Esophagus muscularis mucosa (tissue), 4 donors: ENCODE measurements at regions not wholly inside any gene's neighbourhood (a gene's known extent, or its start where the extent isn't known, plus 50 kb on each side); places are given as distances from the start of the nearest gene placed in this dataset.
"Not testable (repeated sequence)": the region's sequence is repeated elsewhere in the genome, so short reads cannot be mapped to it uniquely, and the experiment has no call there.

Experiments
- DNase-seq: peaks from one replicate; pipeline ENCODE4 v3.0.0-alpha.2; 2017; ENCODE audit errors: extremely low spot score
- H3K27ac ChIP-seq, 4 donors: fragments of 200-600 bp; sonication (generic); replicated peaks in 1 of 4; 1 replicate in 3 of 4; 2 replicates in 1 of 4; pipeline ENCODE4 v1.5.1; 2016 to 2019; ENCODE audit warnings: mild to moderate bottlenecking in 1 of 4
- H3K27me3 ChIP-seq, 4 donors: fragments of 200-600 bp; sonication (generic); one replicate each; pipeline versions ENCODE4 v1.5.1 to v1.6.0; 2016 to 2019
- H3K36me3 ChIP-seq, 4 donors: fragments of 200-600 bp; sonication (generic); one replicate each; pipeline ENCODE4 v1.5.1; 2016 to 2019
- H3K4me1 ChIP-seq, 4 donors: fragments of 200-600 bp; sonication (generic); one replicate each; pipeline ENCODE4 v1.5.1; 2016 to 2019
- H3K4me3 ChIP-seq, 4 donors: fragments of 200-600 bp; sonication (generic); 1 replicate in 2 of 4; 2 replicates in 2 of 4; pipeline ENCODE4 v1.5.1; 2016 to 2019; ENCODE audit warnings: mild to moderate bottlenecking in 4 of 4, moderate library complexity in 1 of 4
- H3K9me3 ChIP-seq, 4 donors: fragments of 200-600 bp; sonication (generic); 1 replicate in 3 of 4; 2 replicates in 1 of 4; pipeline ENCODE4 v1.5.1; 2016 to 2019
- EP300 ChIP-seq: sonication (generic); formaldehyde crosslinking; IDR thresholded peaks from one replicate; pipeline ENCODE4 v1.6.1; 2017; ENCODE audit warnings: antibody characterized with exemption
- POLR2A ChIP-seq: fragments of 450-650 bp; IDR thresholded peaks from one replicate; pipeline ENCODE4 v1.6.1; 2017; ENCODE audit warnings: antibody characterized with exemption, moderate library complexity, mild to moderate bottlenecking, low read depth
- POLR2AphosphoS5 ChIP-seq, 2 donors: sonication (generic); formaldehyde crosslinking; IDR thresholded peaks; one replicate each; pipeline ENCODE4 v1.6.1; 2017; ENCODE audit warnings: antibody characterized with exemption in 2 of 2
- WGBS: methylation state at CpG from one replicate; pipeline ENCODE4 v1.1.5; 2018; 5-methylcytosine and 5-hydroxymethylcytosine counted together
- intact Hi-C: fragments of 100-400 bp; cut with DNase I; formaldehyde crosslinking; loops from one replicate; pipeline ENCODE4 v1.15.1; 2023
- TF ChIP-seq, protein P1 (sequence below), 3 experiments: fragments of 200-600 bp in 2 of 3; fragments of 450-650 bp in 1 of 3; sonication (generic) in 2 of 3; IDR thresholded peaks; one replicate each; pipeline ENCODE4 v1.5.1; 2017 to 2019; ENCODE audit warnings: antibody characterized with exemption in 3 of 3, mild to moderate bottlenecking in 2 of 3, moderate library complexity in 1 of 3

DNA sequence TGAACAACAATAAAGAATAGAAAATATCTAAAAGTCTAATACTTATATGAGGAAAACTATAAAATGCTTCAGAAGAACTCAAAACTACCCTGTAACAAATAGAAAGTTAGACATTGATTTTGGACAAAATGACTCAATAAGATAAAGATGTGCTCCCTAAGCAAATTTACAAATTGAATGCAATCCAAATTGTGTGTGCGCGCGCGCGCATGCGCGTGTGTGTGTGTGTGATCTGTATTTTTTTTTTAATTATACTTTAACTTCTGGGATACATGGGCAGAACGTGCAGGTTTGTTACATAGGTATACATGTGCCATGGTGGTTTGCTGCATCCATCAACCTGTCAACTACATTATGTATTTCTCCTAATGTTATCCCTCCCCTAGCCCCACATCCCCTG, 320.8 kb upstream of the INTU start:
- TF ChIP-seq, protein P1, sequence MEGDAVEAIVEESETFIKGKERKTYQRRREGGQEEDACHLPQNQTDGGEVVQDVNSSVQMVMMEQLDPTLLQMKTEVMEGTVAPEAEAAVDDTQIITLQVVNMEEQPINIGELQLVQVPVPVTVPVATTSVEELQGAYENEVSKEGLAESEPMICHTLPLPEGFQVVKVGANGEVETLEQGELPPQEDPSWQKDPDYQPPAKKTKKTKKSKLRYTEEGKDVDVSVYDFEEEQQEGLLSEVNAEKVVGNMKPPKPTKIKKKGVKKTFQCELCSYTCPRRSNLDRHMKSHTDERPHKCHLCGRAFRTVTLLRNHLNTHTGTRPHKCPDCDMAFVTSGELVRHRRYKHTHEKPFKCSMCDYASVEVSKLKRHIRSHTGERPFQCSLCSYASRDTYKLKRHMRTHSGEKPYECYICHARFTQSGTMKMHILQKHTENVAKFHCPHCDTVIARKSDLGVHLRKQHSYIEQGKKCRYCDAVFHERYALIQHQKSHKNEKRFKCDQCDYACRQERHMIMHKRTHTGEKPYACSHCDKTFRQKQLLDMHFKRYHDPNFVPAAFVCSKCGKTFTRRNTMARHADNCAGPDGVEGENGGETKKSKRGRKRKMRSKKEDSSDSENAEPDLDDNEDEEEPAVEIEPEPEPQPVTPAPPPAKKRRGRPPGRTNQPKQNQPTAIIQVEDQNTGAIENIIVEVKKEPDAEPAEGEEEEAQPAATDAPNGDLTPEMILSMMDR (IDR thresholded peaks at IDR 0.05) = no peak
- TF ChIP-seq POLR2AphosphoS5 (IDR thresholded peaks at IDR 0.05) (no peak), EP300 (no peak), POLR2A (no peak)
- no peak for DNase-seq
- H3K4me3 ChIP-seq = no peak overlapping the region
- intact Hi-C loops = no loop called here
- H3K27ac ChIP-seq = no peak overlapping the region
- H3K36me3 ChIP-seq = no peaks in the 10 kb centered on the region
- H3K4me1 ChIP-seq = no peaks in the 10 kb centered on the region
- H3K9me3 ChIP-seq = peaks cover 0 to 29% (median 8%) of the 10 kb centered on the region in 4 donors
- 90% methylated on average over 8 of the region's 8 CpGs for WGBS
- no peaks in the 10 kb centered on the region for H3K27me3 ChIP-seq

GRCh38 chr4:127313767-127314166, 319.0 kb upstream of the INTU start:
- intact Hi-C loops = no loop called here
- TF ChIP-seq, protein P1 (IDR thresholded peaks at IDR 0.05) = no peak
- no peak for TF ChIP-seq EP300
- no peak for TF ChIP-seq POLR2AphosphoS5 (IDR thresholded peaks at IDR 0.05)
- TF ChIP-seq POLR2A = no peak
- Histone ChIP-seq H3K4me1 (no peaks in the 10 kb centered on the region), H3K27me3 (no peaks in the 10 kb centered on the region), H3K27ac (no peak overlapping the region), H3K9me3 (peaks cover 0 to 29% (median 8%) of the 10 kb centered on the region in 4 donors), H3K36me3 (no peaks in the 10 kb centered on the region), H3K4me3 (no peak overlapping the region)
- no peak for DNase-seq
- 96% methylated on average over 1 of the region's 1 CpG for WGBS

DNA sequence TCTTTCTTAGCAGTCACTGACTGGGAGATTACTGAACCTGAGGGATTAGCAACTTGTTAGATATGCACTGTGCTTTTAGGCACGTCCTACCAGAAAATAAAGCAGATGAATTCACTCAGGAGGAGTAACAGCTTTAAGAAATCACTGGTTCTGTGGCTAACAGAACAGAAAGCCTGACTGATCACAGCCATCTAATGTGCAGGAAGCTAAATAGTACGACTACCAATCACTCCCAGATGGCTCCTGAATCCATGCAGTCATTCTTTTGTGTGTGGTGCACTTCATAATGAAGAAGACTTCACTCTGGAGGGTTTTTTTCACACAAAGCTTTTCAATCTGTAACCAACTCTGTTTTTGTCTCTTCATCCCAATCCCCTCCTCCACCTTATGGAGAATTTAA, 305.3 kb upstream of the INTU start:
- Histone ChIP-seq H3K36me3 (no peaks in the 10 kb centered on the region), H3K27ac (no peak overlapping the region), H3K4me1 (no peaks in the 10 kb centered on the region), H3K27me3 (no peaks in the 10 kb centered on the region), H3K9me3 (peaks cover 0 to 24% (median 16%) of the 10 kb centered on the region in 4 donors), H3K4me3 (no peak overlapping the region)
- DNase-seq = no peak
- intact Hi-C loops = no loop called here
- no peak for TF ChIP-seq POLR2AphosphoS5 (IDR thresholded peaks at IDR 0.05)
- TF ChIP-seq EP300 = no peak
- TF ChIP-seq POLR2A = no peak
- TF ChIP-seq, protein P1 (IDR thresholded peaks at IDR 0.05) = no peak
- 72% methylated on average over 2 of the region's 2 CpGs for WGBS

DNA sequence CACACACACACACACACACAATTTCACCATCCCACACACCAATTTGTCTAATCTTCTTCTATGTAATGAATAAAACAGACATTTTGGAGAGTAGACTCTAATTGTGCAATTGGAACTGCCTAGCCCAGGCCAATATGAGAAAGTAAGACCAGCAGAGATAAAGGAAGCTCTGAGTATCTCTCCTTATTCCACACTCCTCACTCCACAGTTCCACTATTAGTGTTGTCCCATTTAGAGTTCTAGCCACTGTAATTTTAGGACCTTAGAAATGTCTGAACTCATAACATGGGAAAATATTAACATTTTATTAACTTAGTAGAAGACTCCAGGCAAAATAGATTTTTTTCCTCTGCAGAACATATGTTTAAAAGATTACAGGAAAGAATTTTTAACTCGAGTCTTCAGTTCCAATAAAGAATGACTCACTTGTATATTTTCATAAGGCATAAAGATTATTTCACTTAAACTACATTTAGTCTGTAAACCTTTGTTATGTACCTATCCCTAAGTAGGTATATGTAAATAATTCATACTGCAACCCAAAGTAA, 297.6 kb upstream of the INTU start:
- no peak for DNase-seq
- 24% methylated on average over 1 of the region's 1 CpG for WGBS
- H3K9me3 ChIP-seq = no peaks in the 10 kb centered on the region
- H3K27ac ChIP-seq = no peak overlapping the region
- no peak for TF ChIP-seq POLR2AphosphoS5 (IDR thresholded peaks at IDR 0.05)
- TF ChIP-seq POLR2A = no peak
- no peak for TF ChIP-seq EP300
- TF ChIP-seq, protein P1 (IDR thresholded peaks at IDR 0.05) = no peak
- no peaks in the 10 kb centered on the region for H3K36me3 ChIP-seq
- peaks cover 0 to 7% (median 0%) of the 10 kb centered on the region in 4 donors for H3K4me1 ChIP-seq
- intact Hi-C loops = no loop called here
- H3K27me3 ChIP-seq = no peaks in the 10 kb centered on the region
- H3K4me3 ChIP-seq = no peak overlapping the region

DNA sequence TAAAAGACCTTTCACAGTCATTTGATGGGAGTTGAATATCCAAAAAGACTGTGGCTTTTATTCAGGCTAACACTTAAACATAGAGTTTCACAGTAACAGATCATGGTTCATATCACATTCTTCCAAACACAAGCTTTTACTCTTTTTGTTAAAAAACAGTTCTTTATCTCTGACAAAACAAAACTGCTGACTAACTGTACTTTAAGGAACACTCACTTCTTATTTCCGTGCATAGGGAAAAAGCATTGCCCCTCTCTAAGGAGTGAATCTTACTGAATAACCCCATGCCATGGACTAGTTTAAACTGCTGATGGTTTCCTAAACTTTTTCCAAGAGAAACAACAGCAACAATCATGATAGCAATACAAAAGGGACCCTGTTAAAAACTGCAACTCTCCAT, 297.0 kb upstream of the INTU start:
- TF ChIP-seq, protein P1 (IDR thresholded peaks at IDR 0.05) = no peak
- TF ChIP-seq POLR2A (no peak), POLR2AphosphoS5 (IDR thresholded peaks at IDR 0.05) (no peak)
- intact Hi-C loops = no loop called here

DNA sequence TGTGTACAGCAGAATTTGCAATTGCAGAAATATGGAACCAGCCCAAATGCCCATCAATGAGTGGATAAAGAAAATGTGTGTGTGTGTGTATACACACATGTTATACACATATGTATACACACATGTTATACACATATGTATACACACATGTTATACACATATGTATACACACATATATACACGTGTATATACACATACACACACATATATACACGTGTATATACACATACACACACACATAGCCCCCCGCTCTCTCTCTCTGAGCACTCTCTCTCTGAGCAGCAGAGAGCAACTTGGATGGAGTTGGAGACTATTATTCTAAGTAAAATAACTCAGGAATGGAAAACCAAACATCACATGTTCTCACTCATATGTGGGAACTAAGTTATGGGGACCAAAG, 289.6 kb upstream of the INTU start:
- H3K9me3 ChIP-seq, H3K4me1 ChIP-seq, DNase-seq, H3K4me3 ChIP-seq, intact Hi-C loops, H3K27me3 ChIP-seq, H3K36me3 ChIP-seq, H3K27ac ChIP-seq: not testable (repeated sequence)
- 85% methylated on average over 3 of the region's 3 CpGs for WGBS

More for the DNA sequence above, 297.0 kb upstream of the INTU start:
- no peak for DNase-seq
- H3K27me3 ChIP-seq = no peaks in the 10 kb centered on the region
- no peaks in the 10 kb centered on the region for H3K36me3 ChIP-seq
- 83% methylated on average over 1 of the region's 1 CpG for WGBS
- H3K4me1 ChIP-seq = peaks cover 0 to 7% (median 0%) of the 10 kb centered on the region in 4 donors
- no peak overlapping the region for H3K4me3 ChIP-seq
- no peaks in the 10 kb centered on the region for H3K9me3 ChIP-seq
- H3K27ac ChIP-seq = no peak overlapping the region
